ENCODE measurements at regions not wholly inside any gene's neighbourhood (a gene's known extent, or its start where the extent isn't known, plus 50 kb on each side); places are given as distances from the start of the nearest gene placed in this dataset.
A peak's percentile ranks its signal among the peaks of the same experiment; 100 is the strongest.

- TF ChIP-seq HIC1 (tag by site-specific recombination; IDR thresholded peaks at IDR 0.05) (peak; percentile 66), ZNF639 (tag by site-specific recombination; IDR thresholded peaks at IDR 0.05) (peak; percentile 55; the same call in 1 of the 2 replicates), ZNF610 (tag by site-specific recombination; IDR thresholded peaks at IDR 0.05; ENCODE audit: borderline replicate concordance) (no peak), ZNF843 (tag by site-specific recombination; IDR thresholded peaks at IDR 0.05) (0 out of 2 replicates have a peak, but pooled peaks have one; percentile 73), ZNF629 (tag by site-specific recombination; IDR thresholded peaks at IDR 0.05) (peak; percentile 81)
These were observed 169.8 kb downstream of the BTC start (continued) for GRCh38 chr4:74624351-74625151.

- H3K36me3 ChIP-seq (ENCODE audit: control insufficient read depth in 2 of 2, insufficient read depth in 1 of 2, low read length in 2 of 2): no peaks in the 10 kb centered on the region
- no peak overlapping the region for H3K27ac ChIP-seq (ENCODE audit: extremely low read depth, low read depth, low read length)
- CTCF ChIA-PET: interaction anchor here (0.7 to 4.0 kb wide), 4 partner anchors 11 to 93 kb away, joined by 3 to 22 read pairs (median 4); no protein-coding TSS in a partner anchor
- TF ChIP-seq INSM2 (tag by site-specific recombination; IDR thresholded peaks at IDR 0.05): no peak
- no peak for TF ChIP-seq ZNF335 (tag by site-specific recombination; conservative IDR thresholded peaks at IDR 0.05)
- TF ChIP-seq ZNF626 (tag by site-specific recombination; IDR thresholded peaks at IDR 0.05): no peak
- TF ChIP-seq ZNF146 (tag by site-specific recombination; IDR thresholded peaks at IDR 0.05): no peak
- TF ChIP-seq ZBTB48 (tag by site-specific recombination; IDR thresholded peaks at IDR 0.05): no peak
- no peak for TF ChIP-seq RBAK (tag by site-specific recombination; IDR thresholded peaks at IDR 0.05)
- H3K4me3 ChIP-seq (ENCODE audit: low read depth, low read length): no peak overlapping the region
- H3K4me1 ChIP-seq (ENCODE audit: control insufficient read depth, insufficient read depth, low read length): 0 out of 2 replicates have a peak, but pooled peaks cover 3% of the 10 kb centered on the region
- no peaks in the 10 kb centered on the region for H3K9me3 ChIP-seq (ENCODE audit: control insufficient read depth, insufficient read depth, low read depth, low read length)
- POLR2A ChIA-PET: no interaction called here
These were observed 168.3 kb downstream of the BTC start for GRCh38 chr4:74625981-74626380.

- Histone ChIP-seq H3K4me3 (ENCODE audit: low read depth, low read length) (no peak overlapping the region), H3K36me3 (ENCODE audit: control insufficient read depth in 2 of 2, insufficient read depth in 1 of 2, low read length in 2 of 2) (no peaks in the 10 kb centered on the region), H3K9me3 (ENCODE audit: control insufficient read depth, insufficient read depth, low read depth, low read length) (no peaks in the 10 kb centered on the region), H3K27ac (ENCODE audit: extremely low read depth, low read depth, low read length) (no peak overlapping the region), H3K4me1 (ENCODE audit: control insufficient read depth, insufficient read depth, low read length) (0 out of 2 replicates have a peak, but pooled peaks cover 3% of the 10 kb centered on the region)
- ChIA-PET POLR2A (no interaction called here), CTCF (interaction anchor here (1.6 kb wide), 1 partner anchor 251 kb away, joined by 4 read pairs; no protein-coding TSS in a partner anchor)
- TF ChIP-seq ZNF37A (tag by site-specific recombination; IDR thresholded peaks at IDR 0.05) (no peak), ZNF391 (tag by site-specific recombination; IDR thresholded peaks at IDR 0.05; ENCODE audit: borderline replicate concordance, low read depth) (no peak)
These were observed 167.2 kb downstream of the BTC start for GRCh38 chr4:74627093-74627492.

- no peaks in the 10 kb centered on the region for H3K9me3 ChIP-seq (ENCODE audit: control insufficient read depth, insufficient read depth, low read depth, low read length)
- H3K27ac ChIP-seq (ENCODE audit: extremely low read depth, low read depth, low read length): no peak overlapping the region
- H3K4me3 ChIP-seq (ENCODE audit: low read depth, low read length): no peak overlapping the region
- CTCF ChIA-PET: interaction anchor here (1.6 kb wide), 1 partner anchor 251 kb away, joined by 4 read pairs; no protein-coding TSS in a partner anchor
- no peaks in the 10 kb centered on the region for H3K36me3 ChIP-seq (ENCODE audit: control insufficient read depth in 2 of 2, insufficient read depth in 1 of 2, low read length in 2 of 2)
- 0 out of 2 replicates have a peak, but pooled peaks cover 6% of the 10 kb centered on the region for H3K4me1 ChIP-seq (ENCODE audit: control insufficient read depth, insufficient read depth, low read length)
- POLR2A ChIA-PET: no interaction called here
- TF ChIP-seq ZBTB48 (tag by site-specific recombination; IDR thresholded peaks at IDR 0.05) (no peak), ZNF549 (tag by site-specific recombination; IDR thresholded peaks at IDR 0.05) (no peak), ZNF610 (tag by site-specific recombination; IDR thresholded peaks at IDR 0.05; ENCODE audit: borderline replicate concordance) (no peak), ZNF175 (tag by site-specific recombination; IDR thresholded peaks at IDR 0.05) (no peak), KLF17 (tag by site-specific recombination; IDR thresholded peaks at IDR 0.05) (no peak), ZNF560 (tag by site-specific recombination; IDR thresholded peaks at IDR 0.05; ENCODE audit: borderline replicate concordance) (no peak), SALL2 (tag by site-specific recombination; IDR thresholded peaks at IDR 0.05; ENCODE audit: borderline replicate concordance) (no peak), ZNF202 (tag by site-specific recombination; IDR thresholded peaks at IDR 0.05; ENCODE audit: borderline replicate concordance) (no peak), SETDB1 (IDR thresholded peaks at IDR 0.05; ENCODE audit: insufficient read length, low read length) (no peak), ZSCAN23 (tag by site-specific recombination; IDR thresholded peaks at IDR 0.05) (no peak), KLF7 (tag by site-specific recombination; IDR thresholded peaks at IDR 0.05; ENCODE audit: borderline replicate concordance) (no peak), ZXDB (tag by site-specific recombination; IDR thresholded peaks at IDR 0.05) (no peak)
These were observed 166.8 kb downstream of the BTC start for GRCh38 chr4:74627504-74627903.
